Panc1 (cell line): ENCODE measurements at regions not wholly inside any gene's neighbourhood (a gene's known extent, or its start where the extent isn't known, plus 50 kb on each side); places are given as distances from the start of the nearest gene placed in this dataset.

Experiments
- ATAC-seq: fragments of 200-7000 bp; cut with Tn5 transposase; 2 replicates; pipeline ENCODE4 v1.9.1; 2020; ENCODE audit warnings: mild to moderate bottlenecking, moderate library complexity
- BruUV-seq: library from RNA; stranded (reverse); fragments of 400-500 nt; replicated peaks from 2 replicates; lab custom pipeline; 2021; lab: Mats Ljungman, UMichigan
- CTCF ChIA-PET: fragments of 300-600 bp; sonication (Branson Sonifier 250); formaldehyde crosslinking; loops from one replicate; lab custom pipeline; 2022; ENCODE audit warnings: antibody characterized with exemption; lab: Charles Lee
- POLR2A ChIA-PET: fragments of 300-600 bp; sonication (Branson Sonifier 250); formaldehyde crosslinking; loops from one replicate; lab custom pipeline; 2022; ENCODE audit warnings: antibody characterized with exemption; lab: Charles Lee
- DNase-seq: peaks from one replicate; pipeline ENCODE4 v3.0.0-alpha.2; 2010; ENCODE audit warnings: low read depth, low spot score
- H3K27ac ChIP-seq: 2 replicates; pipeline ENCODE4 v1.5.1; 2011; ENCODE audit warnings: mild to moderate bottlenecking, low read length, inconsistent platforms
- H3K27me3 ChIP-seq: fragments of 200-500 bp; sonication (Bioruptor generic); 2 replicates; pipeline ENCODE4 v1.6.0; 2014; ENCODE audit warnings: low read length, inconsistent platforms; ENCODE audit not compliant: control insufficient read depth, insufficient read depth
- H3K36me3 ChIP-seq: fragments of 200-500 bp; sonication (Bioruptor generic); 2 replicates; pipeline ENCODE4 v1.5.1; 2014; ENCODE audit warnings: inconsistent platforms, mild to moderate bottlenecking, low read length, moderate library complexity; ENCODE audit not compliant: control insufficient read depth, insufficient read depth
- H3K4me1 ChIP-seq: 2 replicates; pipeline ENCODE4 v1.5.1; 2011; ENCODE audit warnings: inconsistent platforms, mild to moderate bottlenecking, low read length, moderate library complexity; ENCODE audit not compliant: control insufficient read depth, insufficient read depth
- H3K4me3 ChIP-seq, 2 experiments: 2 replicates each; pipeline ENCODE4 v1.5.1; 2011 to 2012; ENCODE audit warnings: low read depth in 2 of 2, low read length in 2 of 2, mild to moderate bottlenecking in 2 of 2, inconsistent platforms in 1 of 2, moderate library complexity in 1 of 2
- H3K9me3 ChIP-seq: fragments of 200-500 bp; sonication (Bioruptor generic); 2 replicates; pipeline ENCODE4 v1.5.1; 2014; ENCODE audit warnings: low read depth, mild to moderate bottlenecking, inconsistent platforms, low read length, moderate library complexity; ENCODE audit not compliant: control insufficient read depth, insufficient read depth
- POLR2AphosphoS5 ChIP-seq: IDR thresholded peaks from 2 replicates; pipeline ENCODE4 v1.6.1; 2012; ENCODE audit warnings: mild to moderate bottlenecking, low read depth, low read length, moderate library complexity
- SIN3A ChIP-seq: IDR thresholded peaks from 2 replicates; pipeline ENCODE4 v1.6.1; 2012; ENCODE audit warnings: low read depth, mild to moderate bottlenecking, low read length, moderate library complexity, borderline replicate concordance; ENCODE audit not compliant: insufficient read depth
- TCF7L2 ChIP-seq: IDR thresholded peaks from 2 replicates; pipeline ENCODE4 v1.6.1; 2011; ENCODE audit warnings: mild to moderate bottlenecking, low read depth, low read length, inconsistent platforms
- in situ Hi-C: cut with HindIII; loops from 2 replicates; pipeline ENCODE4 v1.10.0; 2016; ENCODE audit warnings: low sequenced_read_pairs, low pct_unique_long_range_greater_than_20kb
- intact Hi-C: fragments of 100-400 bp; cut with micrococcal nuclease; formaldehyde crosslinking; loops from one replicate; pipeline ENCODE4 v1.10.0; 2022; ENCODE audit not compliant: unreplicated experiment
- TF ChIP-seq, protein P1 (sequence below): fragments of 450-650 bp; IDR thresholded peaks from 2 replicates; pipeline ENCODE4 v1.5.1; 2017; ENCODE audit warnings: mild to moderate bottlenecking
- TF ChIP-seq, protein P2 (sequence below), 2 experiments: IDR thresholded peaks; 2 replicates each; pipeline ENCODE4 v1.6.1; 2011 to 2012; ENCODE audit warnings: low read depth in 2 of 2, control low read depth in 1 of 2, low read length in 1 of 2, mild to moderate bottlenecking in 1 of 2, moderate library complexity in 1 of 2; ENCODE audit not compliant: insufficient read depth in 1 of 2

DNA sequence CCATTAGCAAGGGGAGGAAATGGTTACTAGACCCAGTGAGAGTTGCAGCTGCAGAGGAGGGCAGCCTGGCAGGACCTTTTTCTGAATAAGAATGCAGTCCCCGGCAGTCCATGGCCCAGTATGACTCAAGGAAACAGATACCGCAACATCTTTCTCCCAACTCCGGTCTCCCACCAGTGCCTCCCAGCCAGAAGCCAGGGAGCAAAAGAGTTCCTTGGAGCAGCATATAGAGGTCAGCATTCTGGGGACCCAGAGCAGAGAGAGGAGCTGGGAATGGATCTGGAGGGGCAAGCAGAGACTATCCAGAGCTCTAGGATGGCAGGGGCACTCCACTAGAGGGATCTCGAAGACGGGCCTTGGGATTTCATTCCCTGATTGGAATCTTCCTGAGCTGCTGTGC lies 339.2 kb upstream of the AADAT start:
- Histone ChIP-seq H3K27ac (no peak overlapping the region), H3K9me3 (no peaks in the 10 kb centered on the region), H3K27me3 (no peaks in the 10 kb centered on the region), H3K4me1 (no peaks in the 10 kb centered on the region), H3K36me3 (no peaks in the 10 kb centered on the region), H3K4me3 (no peak overlapping the region)
- BruUV-seq = no TSS peak
- CTCF ChIA-PET = no interaction called here
- DNase-seq (no peak), ATAC-seq (no peak)
- POLR2A ChIA-PET = no interaction called here
- TF ChIP-seq, protein P1, sequence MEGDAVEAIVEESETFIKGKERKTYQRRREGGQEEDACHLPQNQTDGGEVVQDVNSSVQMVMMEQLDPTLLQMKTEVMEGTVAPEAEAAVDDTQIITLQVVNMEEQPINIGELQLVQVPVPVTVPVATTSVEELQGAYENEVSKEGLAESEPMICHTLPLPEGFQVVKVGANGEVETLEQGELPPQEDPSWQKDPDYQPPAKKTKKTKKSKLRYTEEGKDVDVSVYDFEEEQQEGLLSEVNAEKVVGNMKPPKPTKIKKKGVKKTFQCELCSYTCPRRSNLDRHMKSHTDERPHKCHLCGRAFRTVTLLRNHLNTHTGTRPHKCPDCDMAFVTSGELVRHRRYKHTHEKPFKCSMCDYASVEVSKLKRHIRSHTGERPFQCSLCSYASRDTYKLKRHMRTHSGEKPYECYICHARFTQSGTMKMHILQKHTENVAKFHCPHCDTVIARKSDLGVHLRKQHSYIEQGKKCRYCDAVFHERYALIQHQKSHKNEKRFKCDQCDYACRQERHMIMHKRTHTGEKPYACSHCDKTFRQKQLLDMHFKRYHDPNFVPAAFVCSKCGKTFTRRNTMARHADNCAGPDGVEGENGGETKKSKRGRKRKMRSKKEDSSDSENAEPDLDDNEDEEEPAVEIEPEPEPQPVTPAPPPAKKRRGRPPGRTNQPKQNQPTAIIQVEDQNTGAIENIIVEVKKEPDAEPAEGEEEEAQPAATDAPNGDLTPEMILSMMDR = no peak
- TF ChIP-seq SIN3A (no peak), TCF7L2 (no peak)
- intact Hi-C loops = no loop called here
- in situ Hi-C loops = no loop called here

DNA sequence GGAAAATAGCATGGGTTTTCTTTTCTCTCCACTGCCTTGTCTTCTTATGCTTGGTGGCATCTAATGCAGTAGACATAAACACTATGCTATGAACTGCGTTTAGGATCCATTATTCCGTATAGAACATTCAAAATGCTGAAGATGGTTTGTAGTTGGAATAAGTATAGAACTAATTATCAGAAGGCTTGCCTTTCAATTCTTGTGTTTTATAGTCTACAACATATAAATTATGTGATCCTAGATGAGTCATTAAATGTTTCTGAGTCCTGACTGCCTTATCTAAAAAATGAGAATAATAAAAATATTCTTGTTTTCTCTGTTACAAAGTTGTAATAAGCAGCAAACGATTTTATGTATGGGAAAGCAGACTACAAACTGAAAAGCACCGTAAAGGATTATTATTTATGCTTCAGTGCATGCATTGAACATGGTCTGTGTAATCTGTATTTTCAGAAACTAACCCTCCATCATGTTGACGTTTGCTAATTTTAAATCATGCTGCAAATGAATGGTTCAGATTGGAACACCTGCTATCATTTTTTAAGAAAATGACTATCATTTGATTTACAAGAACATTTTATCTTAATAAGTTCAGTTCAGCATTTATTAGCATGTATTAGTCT lies 335.9 kb upstream of the AADAT start:
- POLR2A ChIA-PET = no interaction called here
- TF ChIP-seq TCF7L2 (no peak), POLR2AphosphoS5 (no peak), SIN3A (no peak)
- TF ChIP-seq, protein P1 = no peak
- TF ChIP-seq, protein P2, sequence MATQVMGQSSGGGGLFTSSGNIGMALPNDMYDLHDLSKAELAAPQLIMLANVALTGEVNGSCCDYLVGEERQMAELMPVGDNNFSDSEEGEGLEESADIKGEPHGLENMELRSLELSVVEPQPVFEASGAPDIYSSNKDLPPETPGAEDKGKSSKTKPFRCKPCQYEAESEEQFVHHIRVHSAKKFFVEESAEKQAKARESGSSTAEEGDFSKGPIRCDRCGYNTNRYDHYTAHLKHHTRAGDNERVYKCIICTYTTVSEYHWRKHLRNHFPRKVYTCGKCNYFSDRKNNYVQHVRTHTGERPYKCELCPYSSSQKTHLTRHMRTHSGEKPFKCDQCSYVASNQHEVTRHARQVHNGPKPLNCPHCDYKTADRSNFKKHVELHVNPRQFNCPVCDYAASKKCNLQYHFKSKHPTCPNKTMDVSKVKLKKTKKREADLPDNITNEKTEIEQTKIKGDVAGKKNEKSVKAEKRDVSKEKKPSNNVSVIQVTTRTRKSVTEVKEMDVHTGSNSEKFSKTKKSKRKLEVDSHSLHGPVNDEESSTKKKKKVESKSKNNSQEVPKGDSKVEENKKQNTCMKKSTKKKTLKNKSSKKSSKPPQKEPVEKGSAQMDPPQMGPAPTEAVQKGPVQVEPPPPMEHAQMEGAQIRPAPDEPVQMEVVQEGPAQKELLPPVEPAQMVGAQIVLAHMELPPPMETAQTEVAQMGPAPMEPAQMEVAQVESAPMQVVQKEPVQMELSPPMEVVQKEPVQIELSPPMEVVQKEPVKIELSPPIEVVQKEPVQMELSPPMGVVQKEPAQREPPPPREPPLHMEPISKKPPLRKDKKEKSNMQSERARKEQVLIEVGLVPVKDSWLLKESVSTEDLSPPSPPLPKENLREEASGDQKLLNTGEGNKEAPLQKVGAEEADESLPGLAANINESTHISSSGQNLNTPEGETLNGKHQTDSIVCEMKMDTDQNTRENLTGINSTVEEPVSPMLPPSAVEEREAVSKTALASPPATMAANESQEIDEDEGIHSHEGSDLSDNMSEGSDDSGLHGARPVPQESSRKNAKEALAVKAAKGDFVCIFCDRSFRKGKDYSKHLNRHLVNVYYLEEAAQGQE (IDR thresholded peaks at IDR 0.05; ENCODE audit: insufficient read depth in 1 of 2, low read depth in 2 of 2, low read length in 1 of 2) = no peak
- intact Hi-C loops = no loop called here
- CTCF ChIA-PET = no interaction called here
- no peaks in the 10 kb centered on the region for H3K27me3 ChIP-seq
- BruUV-seq = no TSS peak
- H3K36me3 ChIP-seq = no peaks in the 10 kb centered on the region
- H3K27ac ChIP-seq = no peak overlapping the region
- ATAC-seq (no peak), DNase-seq (no peak)
- H3K4me3 ChIP-seq = no peak overlapping the region
- in situ Hi-C loops = no loop called here
- no peaks in the 10 kb centered on the region for H3K9me3 ChIP-seq
- no peaks in the 10 kb centered on the region for H3K4me1 ChIP-seq
